ENCODE measurements at regions not wholly inside any gene's neighbourhood (a gene's known extent, or its start where the extent isn't known, plus 50 kb on each side); places are given as distances from the start of the nearest gene placed in this dataset.

DNA sequence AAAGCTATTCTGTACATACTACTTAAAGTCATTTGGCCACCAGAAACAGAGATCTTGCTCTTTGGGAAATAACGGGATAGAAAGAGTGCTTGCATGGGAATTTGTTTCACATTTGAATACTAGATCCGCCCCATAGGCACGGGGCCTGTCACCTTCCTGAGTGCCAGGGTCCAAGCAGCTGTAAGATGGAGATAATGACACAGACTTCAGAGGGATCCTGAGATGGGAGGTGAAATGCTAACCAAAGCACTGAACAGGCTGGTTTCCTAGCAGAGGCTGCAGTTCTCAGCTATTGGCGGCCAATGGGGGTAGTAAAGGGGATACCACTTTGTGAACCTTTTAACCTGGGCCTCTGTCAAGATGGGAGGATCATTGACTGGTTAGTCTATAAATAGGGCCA is 225.4 kb downstream of the IRF8 start:
- DNase-seq, result no peak

DNA sequence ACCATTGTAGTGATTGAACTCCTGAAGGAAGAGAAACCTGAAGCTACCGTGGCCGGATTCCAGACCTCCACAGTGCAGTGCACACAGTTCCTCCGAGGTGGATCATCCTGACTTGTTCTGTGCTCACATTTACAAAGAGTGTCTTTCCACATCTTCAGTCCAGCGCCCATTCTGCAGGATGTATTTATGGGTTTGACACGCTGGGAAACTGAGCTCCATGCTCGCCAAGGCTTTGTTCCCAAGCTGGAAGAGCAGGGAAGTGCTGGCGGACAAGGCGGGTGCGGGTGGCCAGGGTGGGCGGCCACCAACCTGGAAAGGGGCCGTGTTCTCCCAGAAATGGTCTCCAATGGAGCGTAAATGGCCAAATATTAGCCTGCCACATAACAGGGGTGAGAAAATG is 227.9 kb downstream of the IRF8 start:
- DNase-seq, result no peak

DNA sequence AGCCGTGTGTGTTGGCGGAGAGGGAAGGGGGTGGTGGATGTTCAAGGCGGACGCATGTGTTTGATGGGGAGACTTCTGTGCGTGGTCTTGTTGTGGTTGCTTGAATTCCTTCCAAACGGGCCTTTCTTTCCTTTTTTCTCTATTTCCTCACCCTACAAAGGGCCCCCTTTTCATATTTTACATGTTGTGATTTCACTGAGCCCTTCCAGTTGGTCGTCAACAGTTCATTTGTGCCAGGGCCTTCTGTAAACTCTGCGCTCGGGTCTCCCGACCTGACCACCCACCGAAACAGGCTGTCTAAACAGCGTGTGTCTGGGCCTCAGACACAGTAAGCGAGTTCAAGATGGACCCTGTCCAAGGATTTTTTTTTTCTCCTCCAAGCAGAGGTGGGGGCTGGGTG is 228.4 kb downstream of the IRF8 start:
- DNase-seq, result no peak

DNA sequence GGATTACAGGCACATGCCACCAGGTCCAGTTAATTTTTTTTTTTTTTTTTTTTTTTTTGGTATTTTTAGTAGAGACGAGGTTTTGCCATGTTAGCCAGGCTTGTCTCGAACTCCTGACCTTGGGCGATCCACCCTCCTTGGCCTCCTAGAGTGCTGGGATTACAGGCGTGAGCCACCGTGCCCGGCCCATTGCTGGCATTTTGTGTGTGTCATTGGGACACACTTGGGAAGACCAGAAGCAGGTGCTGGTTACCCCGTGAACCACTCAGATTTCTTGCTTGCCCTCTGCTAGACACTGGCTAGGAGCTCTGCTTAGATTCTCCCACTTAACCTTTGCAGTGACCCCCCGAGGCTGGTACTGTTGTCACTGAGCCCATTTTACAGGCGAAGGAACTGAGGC is 229.3 kb downstream of the IRF8 start:
- DNase-seq, result no peak

DNA sequence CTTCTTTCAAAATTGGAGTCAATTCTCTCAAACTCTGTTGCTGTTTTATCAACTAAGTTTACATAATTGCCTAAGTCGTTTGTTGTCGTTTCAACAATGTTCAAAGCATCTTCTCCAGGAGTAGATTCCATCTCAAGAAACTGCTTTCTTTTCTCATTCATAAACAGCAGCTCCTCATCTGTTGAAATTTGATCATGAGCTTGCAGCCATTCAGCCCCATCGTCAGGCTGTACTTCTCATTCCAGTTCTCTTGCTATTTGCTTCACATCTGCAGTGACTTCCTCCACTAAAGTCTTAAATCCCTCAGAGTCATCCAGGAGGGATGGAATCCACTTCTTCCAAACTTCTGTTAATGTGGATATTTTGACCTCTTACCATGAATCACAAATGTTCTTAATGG is 230.6 kb downstream of the IRF8 start:
- DNase-seq, result no peak

DNA sequence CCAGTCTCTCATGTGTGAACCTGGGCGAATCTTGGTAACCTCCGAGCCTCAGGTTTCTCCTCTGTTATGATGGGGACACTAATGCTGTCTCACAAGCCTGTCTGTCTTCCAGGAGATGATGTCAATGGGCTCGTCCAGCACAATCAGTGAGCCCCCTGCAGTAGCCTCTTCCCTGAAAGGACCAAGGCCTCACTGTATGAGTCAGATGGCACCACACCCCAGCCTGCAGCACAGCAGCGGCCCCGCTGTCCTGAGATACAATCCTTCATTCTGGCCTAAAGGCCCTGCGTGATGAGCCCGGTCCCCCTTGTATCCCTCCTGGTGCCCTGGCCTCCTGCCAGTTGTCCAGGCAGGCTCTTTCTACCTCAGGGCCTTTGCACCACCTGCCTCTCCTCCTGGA is 234.4 kb downstream of the IRF8 start:
- no peak for DNase-seq

DNA sequence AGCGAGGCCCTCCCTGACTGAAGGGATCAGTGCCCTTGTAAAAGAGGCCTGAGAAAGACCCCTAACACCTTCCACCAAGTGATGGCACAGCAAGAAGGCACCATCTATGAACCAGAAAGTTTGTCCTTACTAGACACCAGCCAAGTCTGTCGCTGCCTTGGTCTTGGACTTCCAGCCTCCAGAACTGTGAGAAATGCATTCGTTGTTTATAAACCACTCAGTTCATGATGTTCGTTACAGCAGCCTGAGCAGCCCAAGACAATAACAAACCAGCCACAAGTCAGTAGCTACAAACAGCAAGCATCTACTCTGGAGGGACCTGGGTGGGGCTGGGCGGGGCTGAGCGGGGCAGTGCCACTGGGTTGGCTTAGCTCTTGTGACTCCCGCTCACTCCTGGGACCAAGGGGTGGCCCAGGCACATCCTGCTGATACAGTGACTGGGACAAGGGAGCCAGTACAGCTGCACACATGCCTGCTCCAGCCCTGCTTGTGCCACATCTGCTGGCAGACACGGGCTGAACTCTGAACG is 234.9 kb downstream of the IRF8 start:
- DNase-seq, result no peak

DNA sequence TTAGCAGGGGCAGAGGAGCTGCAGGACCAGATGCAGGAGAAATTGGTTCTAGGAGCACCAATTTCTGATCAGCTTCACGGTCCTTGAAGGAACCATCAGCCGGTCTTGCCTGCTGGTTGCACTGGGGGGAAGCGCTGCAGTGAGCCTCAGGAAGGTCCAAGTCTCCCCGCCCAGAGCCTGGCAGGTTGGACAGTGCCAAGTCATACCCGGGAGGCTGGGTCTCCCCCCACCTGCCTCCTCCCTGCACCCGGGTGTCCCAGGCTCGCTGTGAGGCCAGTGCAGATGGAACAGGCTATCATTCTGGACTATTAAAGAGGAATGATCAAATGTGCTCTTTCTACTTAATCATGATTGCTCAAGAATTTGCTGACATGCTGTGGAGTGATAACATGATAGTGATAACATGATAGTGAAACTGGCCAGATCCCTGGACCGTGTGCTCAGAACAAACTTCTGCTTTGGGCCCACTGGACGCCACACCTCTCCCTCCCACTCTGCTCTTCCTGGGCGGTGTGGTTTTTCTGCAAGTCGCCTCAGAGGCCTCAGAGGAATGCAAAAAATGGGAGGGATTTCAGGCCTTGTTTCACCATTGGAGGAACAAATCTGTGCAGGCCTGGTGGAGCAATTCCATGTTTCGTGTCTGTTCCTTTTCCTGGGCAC is 236.0 kb downstream of the IRF8 start:
- no peak for DNase-seq

DNA sequence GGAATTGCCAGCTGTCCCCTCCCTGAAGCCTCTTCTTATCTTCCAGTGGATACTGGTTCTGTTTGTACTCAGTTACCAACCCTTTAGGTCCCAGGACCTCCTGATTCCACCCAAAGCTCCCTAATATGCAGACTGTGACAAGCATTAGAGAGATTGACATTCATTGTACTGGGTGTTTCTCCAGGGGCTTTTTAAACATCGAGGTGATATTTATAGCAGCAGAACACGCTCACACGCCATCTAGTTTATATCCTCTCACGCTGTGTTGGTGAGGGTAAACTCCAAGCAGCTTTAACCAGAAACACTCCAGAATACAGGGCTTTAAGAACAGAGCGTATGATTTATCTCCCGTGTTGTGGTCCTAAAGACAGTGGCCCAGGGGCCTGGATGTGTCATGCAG is 238.4 kb downstream of the IRF8 start:
- no peak for DNase-seq

DNA sequence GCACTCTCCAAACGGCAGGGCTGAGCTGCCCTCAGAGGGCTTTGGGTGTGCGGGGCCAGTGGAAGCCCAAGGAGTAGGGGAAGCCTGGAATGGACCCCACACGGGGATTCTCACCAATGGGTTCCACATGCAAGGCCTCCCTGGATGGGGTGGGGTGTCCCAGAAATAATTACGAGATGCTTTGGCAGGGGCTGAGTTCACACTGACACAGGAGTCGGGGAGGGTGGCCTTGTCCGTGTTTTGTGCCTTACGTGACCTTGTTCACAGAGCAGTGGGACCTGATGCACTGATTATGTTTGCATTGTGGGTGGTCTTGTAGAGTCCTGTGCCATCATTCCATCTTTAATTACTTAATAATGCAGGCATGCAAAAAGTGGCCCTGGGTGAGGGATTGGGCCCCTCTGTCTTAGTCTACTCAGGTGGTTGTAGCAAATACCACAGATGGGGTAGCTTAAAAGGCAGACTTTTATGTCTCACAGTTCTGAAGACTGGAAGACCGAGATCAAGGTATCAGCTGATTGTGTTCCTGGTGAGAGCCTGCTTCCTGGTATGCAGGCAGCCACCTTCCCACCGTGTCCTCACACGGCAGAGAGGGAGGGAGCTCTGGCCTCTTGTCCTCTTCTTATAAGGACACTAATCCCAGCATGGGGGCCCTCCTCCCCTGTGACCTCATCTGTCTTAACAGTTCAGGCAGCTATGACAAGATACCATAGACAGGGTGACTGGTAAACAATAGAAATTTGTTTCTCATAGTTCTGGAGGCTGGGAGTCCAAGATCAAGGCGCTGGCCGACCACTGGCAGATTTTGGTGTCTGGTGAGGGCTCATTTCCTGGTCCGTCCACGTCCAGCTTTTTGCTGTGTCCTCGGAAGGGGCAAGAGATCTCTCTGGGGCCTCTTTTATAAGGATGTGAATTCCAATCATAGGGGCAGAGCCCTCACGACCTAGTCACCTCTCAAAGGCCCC is 239.4 kb downstream of the IRF8 start:
- no peak for DNase-seq

DNA sequence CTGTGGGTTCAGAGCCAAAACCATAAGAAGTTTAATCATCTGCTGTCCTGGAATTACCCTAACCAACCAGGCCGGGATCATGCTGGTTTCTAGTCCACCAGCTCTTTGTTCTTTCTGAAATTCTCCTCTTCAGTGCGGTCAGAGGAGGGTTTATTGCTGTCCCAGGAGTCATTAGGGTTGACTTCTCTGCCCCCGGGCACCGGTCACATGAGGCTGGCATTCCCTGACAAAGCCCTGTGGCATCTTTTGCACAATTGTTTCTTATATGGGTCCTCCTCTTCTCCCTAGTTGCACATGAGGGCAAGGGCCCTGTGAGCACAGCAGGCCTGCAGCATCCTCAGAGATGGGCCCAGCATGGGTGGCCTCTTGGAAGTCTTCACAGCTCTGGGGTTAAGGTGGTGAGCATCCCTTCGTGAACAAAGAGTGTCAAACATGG is 243.9 kb downstream of the IRF8 start:
- DNase-seq, result no peak

DNA sequence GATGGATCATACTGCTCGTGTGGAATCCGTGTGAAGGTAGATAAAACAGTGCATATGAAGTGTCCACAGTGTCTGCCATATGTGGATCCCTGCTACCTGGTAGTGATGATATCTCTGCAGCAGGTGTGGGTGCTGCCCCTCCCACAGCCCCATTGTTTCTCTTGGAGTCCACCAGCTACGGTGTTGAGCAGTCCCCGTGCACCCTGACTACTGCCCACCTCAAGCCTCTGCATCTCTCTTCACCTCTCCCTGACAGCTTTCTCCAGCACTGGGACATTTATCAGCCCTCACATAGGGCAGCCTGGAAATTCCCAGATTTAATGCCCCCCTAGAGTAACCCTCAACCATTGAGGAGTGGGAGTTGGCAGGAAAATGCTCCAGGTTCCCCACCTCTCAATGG is 244.7 kb downstream of the IRF8 start:
- DNase-seq, result no peak

DNA sequence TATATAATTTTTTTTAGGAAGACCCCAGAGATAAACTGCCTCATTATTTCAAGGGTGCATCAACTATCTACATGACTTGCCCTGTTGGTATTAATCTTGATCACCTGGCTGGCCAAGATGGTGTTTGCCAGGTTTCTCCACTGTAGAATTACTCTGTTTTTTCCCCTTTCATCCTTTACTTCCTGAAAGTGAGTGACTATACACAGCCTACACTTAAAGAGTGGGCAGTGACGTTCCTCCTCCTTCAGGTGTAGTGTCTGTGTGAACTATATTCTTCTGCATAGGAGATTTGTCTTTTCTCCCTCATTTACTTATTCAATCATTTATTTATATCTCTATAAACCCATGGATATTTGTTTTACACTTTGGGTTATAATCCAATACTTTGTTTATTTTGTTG is 246.7 kb downstream of the IRF8 start:
- DNase-seq, result no peak

DNA sequence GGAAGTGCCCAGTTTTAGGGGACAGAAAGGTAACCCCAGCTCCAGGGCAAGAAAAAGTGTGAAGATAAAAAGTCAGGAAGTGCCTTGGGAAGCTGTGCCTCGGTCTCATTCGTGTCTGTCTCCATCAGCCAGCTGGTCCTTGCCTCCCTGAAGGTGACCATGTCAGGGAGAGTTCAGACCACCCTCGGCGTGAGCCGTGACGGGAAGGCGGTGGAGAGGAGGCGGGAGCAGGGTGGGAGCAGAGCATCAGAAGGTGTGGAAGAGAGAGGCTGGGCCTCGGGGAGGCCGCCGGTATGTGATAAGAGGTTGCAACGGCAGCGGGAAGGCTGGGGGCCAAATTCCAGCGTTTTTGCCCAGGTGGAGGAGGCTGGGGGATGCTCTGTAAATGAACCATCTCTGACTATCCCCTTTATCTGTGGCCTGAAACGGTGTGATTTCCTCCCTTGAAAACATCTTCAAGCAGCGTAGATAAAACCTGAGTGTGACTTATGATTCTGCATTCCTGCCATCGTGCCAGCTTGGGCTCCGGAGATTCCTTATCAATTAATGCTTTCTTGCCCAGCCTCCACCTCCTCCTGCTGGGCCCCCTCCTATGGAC is 251.8 kb downstream of the IRF8 start:
- DNase-seq, result no peak

DNA sequence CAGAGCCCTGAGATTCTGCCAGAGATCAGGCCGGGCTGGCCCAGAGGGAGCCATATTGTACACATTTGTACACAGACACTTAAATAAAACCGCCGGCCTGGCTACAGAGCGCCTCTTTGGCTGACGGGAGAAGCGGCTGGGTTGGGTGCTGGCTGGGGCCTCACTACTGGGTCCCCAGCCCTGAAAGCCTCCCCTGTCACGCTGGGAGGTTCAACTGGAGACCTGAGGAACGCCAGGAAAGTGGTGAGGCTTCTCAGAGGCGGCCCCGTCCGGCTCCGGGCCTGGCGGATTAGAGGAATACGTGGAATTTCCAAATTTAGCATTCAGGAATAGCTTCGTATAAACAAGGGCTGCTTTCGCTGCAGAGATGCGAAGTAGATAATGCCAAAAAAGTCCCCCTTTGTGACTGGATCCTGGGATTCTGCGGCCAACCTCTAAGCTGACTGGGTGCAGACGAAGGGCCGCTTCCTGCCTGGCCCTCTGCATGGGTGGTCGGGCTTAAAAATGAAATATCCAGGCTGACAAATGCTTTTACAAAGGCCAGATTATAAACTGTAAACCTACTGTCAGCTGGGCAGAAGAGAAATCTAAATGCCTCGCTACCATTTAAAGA is 252.4 kb downstream of the IRF8 start:
- no peak for DNase-seq

DNA sequence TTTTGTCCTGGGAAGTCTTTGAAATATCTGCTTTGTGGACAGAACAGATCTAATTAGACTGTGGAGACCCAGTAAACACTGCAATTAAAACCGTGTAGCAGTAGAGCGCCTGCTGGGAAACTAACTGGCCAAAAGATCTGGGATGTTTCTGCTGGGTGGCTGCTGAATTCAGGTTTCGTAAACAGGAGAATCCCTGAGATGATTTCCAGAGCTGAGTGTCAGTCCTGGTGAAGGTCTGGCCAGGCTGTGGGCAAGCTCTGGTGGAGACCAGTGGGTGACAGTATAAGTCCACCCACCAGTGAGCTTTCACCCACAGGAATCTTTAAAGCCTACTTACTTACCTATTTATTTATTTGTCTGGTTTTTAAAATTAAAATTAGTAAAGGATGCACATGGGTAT is 257.2 kb downstream of the IRF8 start:
- DNase-seq, result no peak

DNA sequence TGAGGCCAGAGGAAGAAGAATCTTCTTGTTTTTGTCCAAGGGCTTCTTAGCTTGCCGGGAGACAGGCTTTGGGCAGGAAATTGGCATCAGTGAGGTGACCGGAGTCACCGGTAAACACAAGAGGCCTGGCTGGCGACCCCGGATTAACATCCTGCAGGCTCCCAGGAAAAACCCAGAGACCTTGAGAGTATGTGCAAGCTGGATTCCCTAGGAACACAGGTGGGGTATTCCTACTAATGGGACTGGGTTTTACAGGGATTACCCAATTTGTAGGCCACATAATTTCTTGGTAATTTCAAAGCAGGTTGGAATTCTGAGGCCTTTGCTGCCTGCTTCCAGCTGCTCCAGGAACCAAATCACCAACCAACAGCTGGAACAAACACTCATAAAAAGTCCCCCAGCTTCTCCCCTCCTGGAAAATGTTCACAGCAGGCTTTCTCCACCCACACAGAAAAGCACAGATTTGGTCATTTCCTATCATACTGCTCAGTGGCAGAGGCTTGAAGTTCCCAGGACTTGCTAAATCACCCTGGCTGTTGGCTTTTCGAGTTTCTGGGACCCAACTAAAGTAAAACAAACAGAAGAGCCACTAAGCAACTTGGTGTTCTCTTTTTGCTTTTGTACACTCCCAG is 258.8 kb downstream of the IRF8 start:
- no peak for DNase-seq

DNA sequence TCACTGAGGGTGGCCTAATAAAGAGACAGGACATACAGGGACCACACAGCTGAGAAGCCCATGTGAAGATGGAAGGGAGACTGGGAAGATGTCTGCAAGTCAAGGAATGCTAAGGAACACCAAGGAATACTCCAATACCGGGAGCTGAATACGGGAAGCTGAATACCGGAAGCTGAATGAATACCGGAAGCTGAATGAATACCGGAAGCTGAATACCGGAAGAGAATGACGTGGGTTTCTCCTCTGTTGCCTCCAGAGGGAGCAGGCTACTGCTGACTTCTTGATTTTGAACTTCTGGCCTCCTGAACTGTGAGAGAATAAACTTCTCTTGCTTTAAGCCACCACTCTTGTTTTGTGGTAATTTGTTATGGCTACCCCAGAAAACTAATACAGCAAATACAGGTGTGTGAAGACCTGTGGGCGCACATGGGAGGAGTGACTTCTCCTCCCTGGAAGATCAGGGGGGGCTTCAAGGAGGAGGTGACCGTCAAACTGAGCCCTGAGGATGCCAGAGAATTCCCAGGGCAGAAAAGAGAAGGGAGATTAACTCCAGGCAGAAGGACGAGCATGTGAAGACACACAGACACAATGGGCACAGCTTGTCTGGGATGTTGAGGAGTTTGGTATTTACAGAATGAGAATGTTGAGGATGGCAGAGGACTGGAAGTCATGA is 259.9 kb downstream of the IRF8 start:
- no peak for DNase-seq

DNA sequence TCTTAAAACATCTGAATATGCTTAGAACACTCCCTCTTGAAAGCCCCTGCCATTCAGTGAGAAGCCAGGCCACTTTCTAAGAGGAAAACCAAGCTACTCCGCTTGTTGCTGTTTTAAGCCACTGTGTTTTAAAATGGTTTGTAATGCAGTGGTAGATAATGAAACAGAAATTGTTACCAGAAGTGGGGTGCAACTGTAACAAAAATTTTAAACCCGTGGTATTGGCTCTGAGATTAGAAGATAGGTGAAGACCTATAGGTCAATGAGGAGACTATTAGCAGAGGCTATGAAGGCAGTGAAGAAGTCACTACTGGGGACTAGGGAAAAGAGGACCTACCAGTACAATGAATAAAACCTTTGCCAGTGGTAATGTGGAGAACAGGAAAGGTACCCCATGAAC is 266.5 kb downstream of the IRF8 start:
- no peak for DNase-seq

DNA sequence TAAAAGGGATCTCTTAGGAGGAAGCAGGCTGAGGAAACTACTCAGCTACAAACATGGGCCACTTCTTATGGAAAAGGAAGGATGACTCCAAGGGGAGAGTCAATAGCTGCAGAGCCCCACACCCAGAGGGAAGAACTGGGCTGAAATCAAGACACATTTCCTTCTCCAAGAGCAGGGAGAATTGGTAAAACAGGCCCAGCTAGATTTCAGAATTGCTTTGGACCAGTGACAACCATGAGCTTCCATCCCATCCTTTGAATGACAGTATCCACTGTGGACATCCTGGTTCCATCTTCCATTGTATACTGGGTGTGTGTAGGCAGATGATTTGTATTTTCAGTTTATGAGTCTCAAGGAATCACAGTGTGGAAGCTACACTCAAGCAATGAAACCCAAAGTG is 267.5 kb downstream of the IRF8 start:
- DNase-seq, result no peak

DNA sequence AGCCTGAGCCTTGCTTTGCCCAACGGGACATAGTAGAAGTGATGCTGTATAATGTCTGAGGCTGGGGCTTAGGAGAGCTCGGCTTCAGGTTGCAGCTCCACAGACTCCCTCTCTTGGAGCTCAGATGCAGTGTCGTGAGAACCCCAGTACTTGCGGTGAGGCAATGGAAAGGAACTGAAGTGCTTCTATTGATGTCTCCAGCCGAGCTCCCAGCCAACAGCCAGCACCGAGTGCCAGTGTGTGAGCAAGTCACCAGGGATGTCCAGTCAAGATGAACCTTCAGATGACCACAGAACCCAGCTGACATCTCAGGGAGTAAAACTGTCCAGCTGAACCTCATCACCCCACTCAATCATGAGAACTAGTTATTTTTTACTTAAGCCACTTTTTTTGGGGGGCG is 268.1 kb downstream of the IRF8 start:
- no peak for DNase-seq

DNA sequence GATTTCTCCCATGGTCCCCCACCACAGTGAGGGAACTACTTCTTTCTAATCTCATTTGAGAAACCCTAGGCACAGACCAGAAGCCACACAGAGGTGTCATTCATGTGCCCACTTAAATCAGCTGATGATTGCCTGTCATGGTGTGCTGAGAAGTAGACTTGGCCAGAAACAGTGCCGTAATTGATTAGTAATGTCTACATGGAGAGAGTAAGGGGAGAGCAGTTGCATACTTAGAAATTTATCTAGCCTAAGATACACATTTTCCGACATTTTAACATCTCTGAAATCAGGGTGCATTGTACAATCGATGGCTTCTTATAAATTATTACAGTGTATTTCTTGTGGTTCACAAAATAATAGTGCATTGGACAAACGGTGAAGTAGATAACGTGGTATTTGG is 271.8 kb downstream of the IRF8 start:
- no peak for DNase-seq
